HG03060 (cell line): ENCODE measurements at regions not wholly inside any gene's neighbourhood (a gene's known extent, or its start where the extent isn't known, plus 50 kb on each side); places are given as distances from the start of the nearest gene placed in this dataset.
"Not testable (repeated sequence)": the region's sequence is repeated elsewhere in the genome, so short reads cannot be mapped to it uniquely, and the experiment has no call there.

Experiments used
- ATAC-seq: cut with Tn5 transposase; IDR thresholded peaks from one replicate; pipeline ENCODE4 v1.9.1; 2021; ENCODE audit warnings: low read depth, moderate number of reproducible peaks; ENCODE audit not compliant: unreplicated experiment

GRCh38 chr15:99454941-99455788 is 110.6 kb upstream of the MEF2A start:
- ATAC-seq, result no peak

- no peak for ATAC-seq
Measured at GRCh38 chr15:99455789-99456160, 110.0 kb upstream of the MEF2A start.

GRCh38 chr15:99464137-99464536 is 101.6 kb upstream of the MEF2A start:
- no peak for ATAC-seq

GRCh38 chr15:99466701-99467337 is 99.0 kb upstream of the MEF2A start:
- ATAC-seq, result no peak

GRCh38 chr15:99467338-99467720 is 98.5 kb upstream of the MEF2A start:
- ATAC-seq, result no peak

GRCh38 chr15:99467853-99468464 is 97.8 kb upstream of the MEF2A start:
- ATAC-seq, result no peak

- ATAC-seq, result not testable (repeated sequence)
Measured at GRCh38 chr15:99470204-99470603, 95.6 kb upstream of the MEF2A start.

- ATAC-seq, result no peak
Measured at GRCh38 chr15:99472416-99473145, 93.2 kb upstream of the MEF2A start.

- ATAC-seq, result no peak
Measured at GRCh38 chr15:99473981-99474906, 91.5 kb upstream of the MEF2A start.

GRCh38 chr15:99474909-99475753 is 90.7 kb upstream of the MEF2A start:
- no peak for ATAC-seq

- no peak for ATAC-seq
Measured at GRCh38 chr15:99475754-99476412, 89.9 kb upstream of the MEF2A start.

GRCh38 chr15:99476413-99477222 is 89.2 kb upstream of the MEF2A start:
- no peak for ATAC-seq

- ATAC-seq, result no peak
Measured at GRCh38 chr15:99477791-99478471, 87.9 kb upstream of the MEF2A start.

GRCh38 chr15:99478977-99479376 is 86.8 kb upstream of the MEF2A start:
- no peak for ATAC-seq

- no peak for ATAC-seq
Measured at GRCh38 chr15:99480016-99480810, 85.6 kb upstream of the MEF2A start.
